ENCODE measurements at regions not wholly inside any gene's neighbourhood (a gene's known extent, or its start where the extent isn't known, plus 50 kb on each side); places are given as distances from the start of the nearest gene placed in this dataset.
"Not testable (repeated sequence)": the region's sequence is repeated elsewhere in the genome, so short reads cannot be mapped to it uniquely, and the experiment has no call there.

DNA sequence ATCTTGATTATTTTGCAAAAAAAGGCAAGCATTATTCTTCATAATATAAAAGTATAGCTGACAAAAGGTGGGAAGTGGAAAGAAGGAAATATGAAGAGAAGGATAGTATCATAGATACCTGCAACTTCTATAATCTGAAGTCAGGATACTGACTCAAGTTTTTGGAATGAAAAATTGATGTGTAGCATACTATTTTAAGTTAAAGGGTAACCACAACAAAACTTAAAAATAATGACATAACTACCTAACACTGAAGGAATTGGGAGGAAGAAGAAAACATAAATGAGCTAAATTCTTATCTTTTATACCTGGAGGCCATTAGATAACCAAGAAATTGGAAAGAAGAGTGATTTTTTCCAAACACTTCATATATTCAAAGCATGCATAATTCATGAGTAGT, 51.8 kb upstream of the TLE1 start:
- no peak for DNase-seq

DNA sequence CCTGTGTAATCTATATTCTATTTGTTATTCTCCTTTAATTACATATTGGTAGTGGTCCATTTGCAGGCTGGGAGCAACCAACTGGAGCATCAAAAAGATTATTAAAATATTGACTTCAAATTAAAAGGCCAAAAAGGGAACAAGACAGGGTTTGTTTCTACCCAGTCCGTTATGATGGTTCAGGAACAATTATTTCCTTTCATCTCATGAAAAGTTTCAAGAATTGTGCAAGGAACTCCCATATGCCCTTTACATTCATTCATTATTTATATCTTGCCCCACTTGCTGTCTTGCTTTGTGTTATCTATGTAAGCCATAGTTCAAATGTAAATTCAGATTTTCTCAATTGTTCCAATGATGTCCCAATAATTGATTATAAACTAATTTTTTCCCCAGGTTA, 58.7 kb upstream of the TLE1 start:
- no peak for DNase-seq

DNA sequence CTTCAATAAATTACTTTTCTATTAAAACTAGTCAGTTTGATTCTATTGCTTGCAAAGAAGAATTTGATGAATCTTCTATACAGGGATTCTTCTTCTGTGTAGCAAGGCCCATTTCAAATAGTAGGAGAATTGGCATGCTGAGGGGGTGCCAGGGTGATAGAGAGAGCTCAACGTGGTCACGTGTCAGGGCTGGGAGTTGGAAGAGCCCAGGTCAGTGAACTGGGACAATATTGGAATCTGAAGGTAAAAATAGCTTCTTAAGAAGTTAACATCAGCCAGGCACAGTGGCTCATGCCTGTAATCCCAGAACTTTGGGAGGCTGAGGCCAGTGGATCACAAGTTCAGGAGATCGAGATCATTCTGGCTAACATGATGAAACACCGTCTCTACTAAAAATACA, 64.1 kb upstream of the TLE1 start:
- DNase-seq, result no peak

DNA sequence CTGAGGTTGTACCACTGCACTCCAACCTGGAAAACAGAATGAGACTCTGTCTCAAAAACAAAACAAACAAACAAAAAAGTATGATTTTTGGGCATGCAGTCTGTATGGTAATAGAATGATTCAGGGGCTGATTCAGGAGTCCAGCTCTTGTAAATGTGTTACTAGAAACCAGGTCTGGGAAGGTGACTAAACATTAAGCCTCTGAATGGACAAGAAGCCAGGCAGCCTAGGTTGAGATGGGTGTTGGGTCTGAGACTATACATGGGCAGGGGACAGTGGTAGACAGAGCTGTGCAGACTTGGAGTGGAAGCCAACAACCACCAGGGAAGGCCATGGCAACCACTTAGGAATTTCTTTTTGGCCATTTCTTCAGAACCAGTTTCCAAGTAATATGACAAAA, 64.9 kb upstream of the TLE1 start:
- DNase-seq, result no peak

DNA sequence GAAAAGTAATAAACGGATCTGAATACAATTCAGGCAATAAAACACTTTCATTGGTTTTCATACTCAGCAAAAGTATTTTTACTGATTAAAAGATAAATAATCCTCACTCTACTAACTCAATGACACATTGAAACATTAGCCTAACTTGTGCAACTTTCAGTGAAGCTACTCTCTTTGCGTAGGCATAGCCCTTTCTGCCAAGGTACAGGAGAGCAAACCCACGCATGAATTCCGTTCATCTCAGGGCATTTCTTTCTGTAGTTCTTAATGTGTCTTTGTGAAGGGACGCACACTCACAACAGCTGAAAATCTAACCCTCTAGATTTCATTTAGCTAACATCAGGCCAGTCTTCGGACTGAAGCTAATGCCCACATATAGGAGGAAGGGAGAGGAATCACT, 66.4 kb upstream of the TLE1 start:
- DNase-seq, result no peak

DNA sequence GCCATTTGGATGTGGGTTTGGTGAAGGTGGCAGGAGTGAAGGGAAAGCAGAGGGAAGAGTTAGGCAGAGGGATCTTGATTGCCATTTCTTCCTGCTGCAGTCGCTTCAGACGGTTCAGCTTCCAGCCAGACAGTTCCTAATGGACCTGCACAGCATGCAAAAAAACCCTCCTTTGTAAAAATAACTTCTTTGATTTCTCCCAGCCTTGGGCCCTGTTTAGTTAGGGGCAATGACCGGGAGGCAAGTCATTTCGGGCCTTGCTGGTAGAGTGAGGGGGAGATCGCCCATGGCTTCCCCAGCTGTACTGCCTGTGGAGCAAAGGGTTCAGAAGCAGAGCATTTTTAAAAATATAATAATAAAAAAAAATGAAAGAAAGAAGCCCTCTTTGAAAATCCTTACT, 67.2 kb upstream of the TLE1 start:
- no peak for DNase-seq

DNA sequence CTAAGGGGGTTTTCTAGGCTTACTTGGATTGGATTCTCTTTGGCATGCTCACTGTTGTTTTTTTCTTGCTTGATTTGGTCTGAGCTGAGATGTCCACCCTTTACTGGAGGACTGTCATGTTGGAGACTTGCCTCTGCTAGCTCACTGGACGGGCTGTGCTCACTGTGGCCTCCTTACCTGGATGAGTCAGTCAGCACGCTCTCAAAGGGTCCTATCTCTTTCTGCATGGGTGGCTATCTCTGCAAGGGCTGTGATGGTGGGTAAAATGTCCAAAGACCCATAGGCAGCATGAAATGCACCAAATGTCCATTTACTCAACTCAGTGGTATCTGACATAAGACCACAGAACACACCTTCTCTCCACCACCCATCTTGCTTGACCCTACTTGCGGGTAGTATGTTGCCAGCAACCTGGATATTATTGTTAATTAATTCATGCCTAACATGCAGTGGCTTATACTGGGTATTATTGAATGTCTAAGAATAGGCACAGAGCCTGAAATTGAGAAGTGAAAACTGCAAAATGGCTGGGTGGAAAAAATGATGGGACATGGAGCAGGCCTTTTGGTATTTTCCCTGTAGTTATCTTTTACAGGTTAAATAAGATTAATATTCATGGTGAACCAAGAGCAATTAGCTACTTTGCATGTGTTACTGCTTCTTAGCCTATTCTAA, 68.9 kb upstream of the TLE1 start:
- no peak for DNase-seq

DNA sequence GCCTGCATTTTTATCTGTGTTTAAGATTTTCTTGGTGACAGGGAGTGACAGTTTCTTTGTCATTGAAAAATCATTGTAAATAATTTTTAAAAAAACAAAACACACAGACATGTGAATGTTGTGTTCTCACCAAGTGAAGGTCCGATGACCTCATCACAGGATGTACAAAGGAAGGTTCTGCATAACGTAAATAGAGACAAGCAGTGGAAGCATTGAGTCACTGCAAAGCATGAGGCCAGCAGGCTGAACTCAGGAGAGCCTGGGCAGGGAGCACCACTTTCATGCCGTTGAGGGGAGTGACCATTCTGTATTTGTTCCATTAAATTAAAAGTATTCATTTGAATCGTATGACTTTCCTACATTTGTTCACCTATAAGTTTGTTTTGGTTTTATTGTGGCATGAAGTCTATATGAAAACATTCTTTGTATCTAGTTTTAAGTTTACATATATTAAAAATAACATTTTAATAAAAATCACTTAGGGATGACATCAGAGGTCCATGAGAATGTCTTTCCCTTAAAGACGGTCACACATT, 70.4 kb upstream of the TLE1 start:
- no peak for DNase-seq

DNA sequence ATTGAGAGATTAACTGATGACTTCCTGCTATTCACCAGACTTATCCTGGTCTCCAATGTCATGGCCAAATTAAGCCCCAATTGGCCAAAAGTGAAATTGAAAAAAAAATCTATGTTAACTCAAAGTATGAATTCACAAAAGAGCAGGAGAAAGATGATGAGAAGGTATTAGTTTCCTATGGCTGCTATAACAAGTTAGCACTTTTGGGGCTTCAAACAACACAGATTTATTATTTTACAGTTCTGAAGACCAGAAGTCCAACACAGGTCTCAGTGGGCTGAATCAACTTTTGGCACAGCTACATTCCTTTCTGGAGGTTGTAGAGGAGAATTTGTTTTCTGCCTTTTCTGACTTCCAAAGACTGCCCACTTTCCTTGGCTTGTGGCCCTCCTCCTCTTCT, 78.6 kb upstream of the TLE1 start:
- DNase-seq, result no peak

DNA sequence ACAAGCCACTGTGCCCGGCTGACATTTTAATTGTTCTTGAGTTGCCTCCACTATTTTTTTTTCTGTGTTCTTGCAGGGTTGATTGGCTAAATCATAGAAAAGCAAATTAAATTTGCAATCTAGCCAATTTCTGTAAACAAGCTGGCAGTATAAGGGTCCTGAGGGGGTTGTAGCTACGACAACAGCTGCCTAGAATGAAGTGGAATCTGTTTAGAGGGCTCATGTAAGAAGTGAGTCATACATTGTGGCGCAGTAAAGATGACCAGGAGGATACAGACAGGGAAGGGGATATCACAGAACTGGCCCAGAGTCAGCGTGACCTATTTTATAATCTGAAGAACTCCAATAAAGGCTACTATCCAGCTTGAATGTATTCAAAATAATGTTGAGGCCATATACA, 82.2 kb upstream of the TLE1 start:
- DNase-seq, result no peak

DNA sequence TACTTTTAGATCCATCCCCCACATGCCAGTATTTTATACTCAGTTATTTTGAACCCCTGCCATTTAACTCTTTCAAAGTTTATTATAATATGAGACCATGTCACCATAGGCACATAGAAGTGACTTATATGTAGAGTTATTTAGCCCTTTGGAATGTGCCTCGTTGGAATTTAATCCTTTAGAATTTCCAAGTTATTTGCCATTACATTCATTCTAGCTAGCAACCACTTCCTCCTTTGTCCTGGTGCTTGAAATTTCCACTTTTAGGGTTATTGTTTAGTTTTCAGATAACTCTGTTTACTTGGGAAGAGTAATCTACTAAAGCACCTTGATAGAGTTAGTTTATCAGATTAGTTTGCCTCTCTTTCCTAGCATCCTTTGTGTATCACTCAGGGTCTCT, 82.8 kb upstream of the TLE1 start:
- DNase-seq, result no peak

DNA sequence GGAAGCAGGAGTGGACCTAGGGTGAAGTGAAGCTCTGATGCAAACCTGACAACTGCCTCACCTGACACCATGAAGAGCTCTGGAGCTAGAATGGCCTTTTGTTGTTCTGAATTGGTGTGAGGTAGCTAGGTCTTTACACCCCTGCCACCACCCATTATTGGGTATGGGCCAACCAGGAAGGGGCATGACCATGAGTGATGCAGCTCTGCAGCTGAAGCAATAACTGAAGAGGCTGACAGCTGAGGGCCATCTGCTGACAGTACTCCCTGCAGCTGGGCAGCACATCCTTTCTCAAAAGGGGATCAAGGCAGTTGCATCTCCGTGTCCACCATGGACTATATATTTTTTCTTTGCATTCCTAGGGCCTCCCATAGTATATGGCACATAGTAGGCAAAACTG, 87.0 kb upstream of the TLE1 start:
- peak; percentile 87 for DNase-seq

DNA sequence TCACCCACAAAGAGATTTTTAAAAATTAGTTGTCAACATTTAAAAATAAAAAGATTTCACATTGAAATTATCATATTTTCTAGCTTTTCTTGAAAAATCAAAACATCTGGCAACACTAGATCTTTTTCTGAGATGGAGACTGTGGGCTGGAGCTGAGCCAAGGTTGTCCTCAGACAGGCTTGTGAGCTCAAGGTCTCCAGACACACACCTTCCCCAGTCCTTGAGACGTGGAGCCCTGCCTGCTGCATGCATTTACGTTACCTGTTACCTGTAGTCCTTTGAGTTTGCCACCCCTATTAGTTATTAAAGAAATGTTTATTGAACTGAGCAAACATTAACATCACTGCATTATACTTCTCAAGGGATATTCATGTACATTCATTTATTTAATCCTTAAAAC, 87.5 kb upstream of the TLE1 start:
- DNase-seq, result peak; percentile 36

DNA sequence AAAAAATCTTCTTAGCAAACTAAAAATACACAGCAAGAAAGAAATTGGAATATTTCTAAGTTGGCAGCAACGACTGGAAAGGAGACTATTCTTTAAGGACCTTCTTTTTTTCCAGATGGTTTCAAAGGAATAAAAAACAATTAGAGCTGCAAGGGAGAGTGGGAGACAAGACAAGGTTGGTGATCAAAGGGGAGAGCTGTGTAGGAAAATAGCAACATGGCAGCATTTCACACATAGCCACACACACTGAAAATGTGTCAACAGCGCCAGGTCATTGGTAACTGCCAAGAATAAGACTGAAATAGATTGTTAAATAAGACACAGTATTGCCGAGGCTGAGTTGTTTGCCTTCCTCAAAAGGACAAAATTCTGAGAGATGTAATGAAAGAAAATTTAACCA, 88.1 kb upstream of the TLE1 start:
- no peak for DNase-seq

DNA sequence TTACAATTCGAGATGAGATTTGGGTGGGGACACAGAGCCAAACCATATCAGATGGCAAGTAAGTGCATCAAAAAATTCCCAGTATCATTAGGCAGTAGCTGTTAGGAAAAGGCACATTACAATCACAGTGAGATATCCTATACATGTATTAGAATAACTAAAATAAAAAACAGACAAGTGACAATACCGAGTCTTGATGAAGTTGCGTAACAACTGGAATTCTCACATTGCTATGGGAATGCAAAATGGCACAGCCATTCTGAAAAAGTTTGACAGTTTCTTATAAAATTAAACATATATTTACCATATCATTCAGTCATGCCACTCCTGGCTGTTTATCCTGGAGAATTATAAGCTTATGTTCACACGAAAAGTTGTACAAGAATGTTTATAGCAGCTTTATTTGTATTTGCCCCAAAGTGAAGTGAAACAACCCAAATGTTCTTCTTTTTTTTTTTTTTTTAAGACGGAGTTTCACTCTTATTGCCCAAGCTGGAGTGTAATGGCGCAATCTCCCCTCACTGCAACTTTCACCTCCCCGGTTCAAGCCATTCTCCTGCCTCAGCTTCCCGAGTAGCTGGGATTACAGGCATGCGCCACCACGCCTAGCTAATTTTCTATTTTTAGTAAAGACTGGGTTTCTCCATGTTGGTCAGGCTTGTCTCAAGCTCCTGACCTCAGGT, 93.1 kb upstream of the TLE1 start:
- no peak for DNase-seq

DNA sequence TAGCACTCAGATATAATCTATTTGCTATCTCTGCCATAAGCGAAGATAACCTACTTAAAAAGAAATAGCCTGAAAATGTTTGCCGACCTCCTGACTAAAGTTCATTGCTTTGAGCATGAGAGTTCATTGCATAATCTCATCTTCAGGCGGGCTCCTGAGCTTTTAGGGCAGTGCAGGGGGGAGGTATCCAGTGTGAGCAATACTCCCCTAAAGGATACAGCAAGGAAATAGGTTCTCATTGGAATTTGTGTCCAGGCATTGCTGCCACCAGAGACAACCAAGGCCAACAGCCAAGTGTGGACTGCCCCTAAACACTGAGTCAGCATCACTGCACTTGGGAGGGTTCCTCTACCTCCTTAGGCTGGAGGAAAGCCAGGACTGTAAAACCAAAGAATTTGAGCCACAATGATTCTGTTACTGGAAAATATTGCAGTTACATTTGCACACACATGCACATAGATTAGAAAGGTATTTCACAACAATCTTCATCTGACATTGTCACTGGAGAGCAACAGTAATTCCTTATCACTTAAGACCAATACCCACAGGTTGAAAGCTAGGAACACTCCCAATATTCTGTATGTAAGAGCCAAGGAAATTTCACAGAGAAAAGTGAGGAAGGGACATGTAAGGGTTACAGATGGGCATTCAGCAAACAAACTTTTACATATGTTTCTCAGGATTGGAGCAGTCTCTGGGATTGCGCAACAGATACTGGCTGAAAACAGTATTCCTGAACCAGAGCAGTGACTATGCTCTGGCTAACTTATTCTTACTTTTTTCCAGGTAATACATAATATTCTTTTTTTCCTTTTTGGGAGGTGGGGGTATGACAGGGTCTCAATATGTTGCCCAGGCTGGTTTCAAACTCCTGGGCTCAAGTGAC, 98.6 kb upstream of the TLE1 start:
- no peak for DNase-seq

DNA sequence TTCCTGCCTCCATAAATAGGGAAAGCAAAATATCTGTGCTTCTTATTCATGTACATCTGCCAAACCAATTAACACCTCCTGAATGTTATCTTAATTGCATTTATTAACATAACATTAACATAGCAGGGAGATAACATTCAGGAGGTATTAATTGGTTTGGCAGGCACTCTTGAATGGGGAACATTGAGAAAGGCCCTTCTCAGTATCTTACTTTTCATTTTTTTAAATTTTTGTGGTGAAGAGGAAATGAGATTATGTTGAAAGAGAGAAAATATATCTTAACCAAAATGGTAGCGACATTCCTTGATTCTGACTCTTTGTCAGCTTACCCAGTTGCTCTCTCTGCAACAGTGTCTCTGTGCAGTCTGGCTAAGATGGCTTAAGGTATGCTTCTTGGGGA, 100.4 kb upstream of the TLE1 start:
- no peak for DNase-seq

DNA sequence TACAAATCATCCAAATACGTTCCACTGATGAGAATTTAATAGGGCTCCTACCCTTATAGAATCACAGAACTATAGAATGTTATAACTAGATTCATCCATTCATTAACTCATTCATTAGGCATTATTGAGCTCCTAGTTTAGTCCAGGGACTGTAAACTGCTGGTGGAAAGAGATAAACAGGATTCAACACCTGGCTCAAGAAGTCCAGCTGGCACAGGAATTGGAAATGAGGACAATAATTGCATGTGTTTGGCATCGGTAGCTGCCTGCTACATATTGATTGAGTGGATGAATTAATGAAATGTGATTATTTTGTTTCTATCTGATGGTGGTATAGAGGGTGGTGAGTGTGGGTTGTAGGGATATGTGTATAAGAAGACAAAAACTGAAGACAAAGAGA, 100.8 kb upstream of the TLE1 start:
- DNase-seq, result no peak

DNA sequence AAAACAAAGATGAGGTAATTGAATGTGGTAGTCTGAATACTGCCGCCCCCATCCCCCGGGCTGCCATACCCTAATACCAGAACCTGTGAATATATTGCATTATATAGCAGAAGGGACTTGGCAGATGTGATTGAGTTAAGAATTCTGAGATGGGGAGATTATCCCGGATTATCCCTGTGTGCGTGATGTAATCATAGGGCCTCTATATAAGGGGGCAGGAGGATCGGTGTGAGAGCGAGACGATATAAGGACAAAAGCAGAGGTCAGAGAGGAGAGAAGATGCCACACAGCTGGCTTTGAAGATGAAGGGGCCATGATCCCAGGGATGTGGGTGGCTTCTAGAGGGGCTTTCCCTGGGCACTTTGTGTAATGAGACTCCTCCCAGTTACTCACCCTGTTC, 101.7 kb upstream of the TLE1 start:
- no peak for DNase-seq

DNA sequence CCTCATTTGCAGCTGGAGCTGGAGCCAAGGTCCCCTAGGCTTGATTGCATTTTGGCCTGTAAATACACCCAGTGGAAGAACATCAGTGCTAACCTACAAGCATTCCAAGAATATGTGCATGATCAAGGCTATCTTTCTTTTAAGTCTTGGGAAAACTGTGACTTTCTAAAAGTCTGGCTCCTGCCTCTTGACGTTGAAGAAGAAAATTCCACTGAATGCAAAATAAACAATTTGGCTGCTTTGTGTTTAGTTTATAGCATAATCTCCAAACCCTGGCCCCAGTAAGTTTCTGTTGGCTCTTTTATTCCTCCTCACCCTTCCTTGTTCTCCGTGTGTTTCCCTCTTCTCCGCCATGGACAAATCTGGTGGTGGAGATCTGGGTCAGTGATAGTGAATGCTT, 109.3 kb upstream of the TLE1 start:
- DNase-seq, result no peak

DNA sequence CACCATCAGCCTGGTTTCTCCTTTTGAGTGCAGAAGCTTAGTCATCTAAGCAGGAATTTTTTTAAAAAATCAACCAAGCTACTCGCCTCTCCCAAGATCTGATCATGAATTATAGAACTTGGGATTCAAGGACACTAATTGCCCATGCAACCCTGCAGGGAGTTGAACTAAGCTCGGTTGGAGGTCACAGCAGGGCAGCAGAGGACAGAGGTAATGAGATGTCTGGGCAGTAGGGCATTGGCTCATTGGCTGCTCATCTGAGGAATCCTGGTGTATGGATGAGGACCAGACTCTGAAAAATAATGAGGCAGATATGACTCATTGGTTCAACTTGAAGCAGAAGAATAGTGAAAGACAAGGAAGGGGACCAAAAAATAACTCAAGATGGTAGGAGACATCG, 111.8 kb upstream of the TLE1 start:
- DNase-seq, result no peak

DNA sequence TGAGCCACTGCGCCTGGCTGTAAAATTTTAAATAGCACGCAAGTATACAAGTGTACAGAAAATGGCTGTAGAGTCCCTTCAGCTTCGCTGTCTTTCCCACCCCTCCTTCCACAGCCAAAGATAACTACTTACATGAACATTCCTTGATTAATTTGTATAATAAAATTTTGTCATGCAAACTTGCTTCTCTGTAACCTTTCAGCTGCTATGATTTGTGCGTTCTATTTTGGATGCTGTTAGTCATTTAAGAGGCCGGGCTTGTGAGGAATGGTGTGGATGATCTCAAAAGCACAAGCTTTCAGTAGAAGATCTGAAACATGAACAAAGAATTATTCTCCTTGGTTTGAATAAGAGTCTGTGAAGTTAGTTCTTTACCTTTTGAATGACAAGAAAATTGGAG, 115.0 kb upstream of the TLE1 start:
- DNase-seq, result no peak

DNA sequence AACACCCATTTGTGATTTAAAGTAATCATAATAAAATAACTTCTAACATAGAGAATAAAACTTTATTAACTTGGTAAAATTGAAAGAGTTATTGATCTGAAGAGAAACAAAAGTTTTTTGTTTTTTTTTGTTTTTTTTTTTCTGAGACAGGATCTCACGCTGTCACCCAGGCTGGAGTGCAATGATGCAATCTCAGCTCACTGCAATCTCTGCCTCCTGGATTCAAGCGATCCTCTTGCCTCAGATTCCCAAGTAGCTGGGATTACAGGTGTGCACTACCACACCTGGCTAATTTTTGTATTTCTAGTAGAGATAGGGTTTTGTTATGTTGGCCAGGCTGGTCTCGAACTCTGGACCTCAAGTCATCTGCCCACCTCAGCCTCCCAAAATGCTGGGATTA, 116.5 kb upstream of the SPATA31D4 start:
- not testable (repeated sequence) for DNase-seq

DNA sequence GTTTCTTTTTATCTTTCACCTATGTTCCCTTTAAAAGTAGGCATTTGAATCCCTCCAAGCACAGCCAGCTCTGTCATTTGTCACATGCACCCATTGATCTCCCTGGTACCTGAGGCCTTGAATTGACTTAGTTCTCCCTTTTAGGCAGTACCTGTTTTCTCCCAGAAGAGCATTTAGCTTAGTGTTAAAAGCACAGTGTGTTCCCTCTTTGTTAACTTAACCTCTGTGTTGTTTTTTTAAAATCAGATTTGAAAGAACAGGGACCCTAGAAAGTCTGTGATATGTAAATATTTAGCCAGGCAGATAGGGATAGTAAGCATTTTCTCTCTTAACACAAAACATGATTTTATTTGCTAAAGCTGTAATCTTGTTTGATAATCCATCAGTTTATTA, 113.8 kb upstream of the SPATA31D4 start:
- no peak for DNase-seq

Data from NCI-H510A treated with DMSO at 0.1 percent for 48 hours (cell line).